ENCODE measurements at regions not wholly inside any gene's neighbourhood (a gene's known extent, or its start where the extent isn't known, plus 50 kb on each side); places are given as distances from the start of the nearest gene placed in this dataset.

- TF ChIP-seq, protein P1, sequence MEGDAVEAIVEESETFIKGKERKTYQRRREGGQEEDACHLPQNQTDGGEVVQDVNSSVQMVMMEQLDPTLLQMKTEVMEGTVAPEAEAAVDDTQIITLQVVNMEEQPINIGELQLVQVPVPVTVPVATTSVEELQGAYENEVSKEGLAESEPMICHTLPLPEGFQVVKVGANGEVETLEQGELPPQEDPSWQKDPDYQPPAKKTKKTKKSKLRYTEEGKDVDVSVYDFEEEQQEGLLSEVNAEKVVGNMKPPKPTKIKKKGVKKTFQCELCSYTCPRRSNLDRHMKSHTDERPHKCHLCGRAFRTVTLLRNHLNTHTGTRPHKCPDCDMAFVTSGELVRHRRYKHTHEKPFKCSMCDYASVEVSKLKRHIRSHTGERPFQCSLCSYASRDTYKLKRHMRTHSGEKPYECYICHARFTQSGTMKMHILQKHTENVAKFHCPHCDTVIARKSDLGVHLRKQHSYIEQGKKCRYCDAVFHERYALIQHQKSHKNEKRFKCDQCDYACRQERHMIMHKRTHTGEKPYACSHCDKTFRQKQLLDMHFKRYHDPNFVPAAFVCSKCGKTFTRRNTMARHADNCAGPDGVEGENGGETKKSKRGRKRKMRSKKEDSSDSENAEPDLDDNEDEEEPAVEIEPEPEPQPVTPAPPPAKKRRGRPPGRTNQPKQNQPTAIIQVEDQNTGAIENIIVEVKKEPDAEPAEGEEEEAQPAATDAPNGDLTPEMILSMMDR (IDR thresholded peaks at IDR 0.05) = no peak
- TF ChIP-seq POLR2A (IDR thresholded peaks at IDR 0.05) (no peak), POLR2AphosphoS5 (IDR thresholded peaks at IDR 0.05) (no peak)
Observed at GRCh38 chr21:39060485-39061083, 122.7 kb downstream of the PSMG1 start.
